ENCODE measurements at regions not wholly inside any gene's neighbourhood (a gene's known extent, or its start where the extent isn't known, plus 50 kb on each side); places are given as distances from the start of the nearest gene placed in this dataset.

DNA sequence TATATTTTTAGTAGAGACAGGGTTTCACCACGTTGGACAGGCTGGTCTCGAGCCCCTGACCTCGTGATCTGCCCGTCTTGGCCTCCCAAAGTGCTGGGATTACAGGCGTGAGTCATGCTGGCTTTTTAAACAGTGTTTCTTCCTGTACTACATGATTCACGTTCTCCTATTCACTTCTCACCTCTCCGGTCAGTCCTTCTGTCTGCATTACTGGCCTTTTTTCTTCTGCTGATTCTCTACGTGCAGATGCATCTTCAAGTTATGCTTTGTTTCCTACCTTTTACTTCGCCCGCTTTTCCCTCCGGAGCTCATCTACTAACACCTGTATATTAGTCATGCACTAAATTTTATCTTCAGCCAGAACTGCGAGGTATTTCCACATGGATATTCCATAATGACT, 296.2 kb upstream of the FLRT2 start:
- DNase-seq = no peak

- DNase-seq = no peak
These were observed 295.6 kb upstream of the FLRT2 start for GRCh38 chr14:85234156-85235025.

DNA sequence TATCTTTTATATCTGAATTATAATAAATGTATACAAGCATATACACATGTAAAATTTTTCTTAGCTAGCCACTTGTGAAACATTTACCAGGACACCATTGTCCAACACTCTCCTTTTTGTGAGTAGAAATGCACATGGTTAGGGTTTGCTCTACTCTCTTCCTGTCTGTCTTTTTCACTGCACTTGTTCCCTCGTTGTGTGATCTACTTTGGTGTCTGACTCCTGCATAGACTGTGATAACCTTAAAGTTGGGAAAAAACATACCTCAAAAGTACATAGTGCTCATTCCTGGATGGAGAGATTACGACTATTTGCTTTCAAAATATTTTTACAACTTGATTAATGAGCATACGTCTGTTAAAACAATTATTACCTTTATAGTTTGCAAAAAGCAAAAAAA, 294.1 kb upstream of the FLRT2 start:
- no peak for DNase-seq

- no peak for DNase-seq
These were observed 293.6 kb upstream of the FLRT2 start for GRCh38 chr14:85236296-85236695.

- DNase-seq = no peak
These were observed 290.2 kb upstream of the FLRT2 start for GRCh38 chr14:85239791-85240190.

GRCh38 chr14:85241022-85241855, 288.7 kb upstream of the FLRT2 start:
- DNase-seq = no peak

- no peak for DNase-seq
These were observed 287.3 kb upstream of the FLRT2 start for GRCh38 chr14:85242666-85243065.

- no peak for DNase-seq
These were observed 286.6 kb upstream of the FLRT2 start for GRCh38 chr14:85243321-85243720.

DNA sequence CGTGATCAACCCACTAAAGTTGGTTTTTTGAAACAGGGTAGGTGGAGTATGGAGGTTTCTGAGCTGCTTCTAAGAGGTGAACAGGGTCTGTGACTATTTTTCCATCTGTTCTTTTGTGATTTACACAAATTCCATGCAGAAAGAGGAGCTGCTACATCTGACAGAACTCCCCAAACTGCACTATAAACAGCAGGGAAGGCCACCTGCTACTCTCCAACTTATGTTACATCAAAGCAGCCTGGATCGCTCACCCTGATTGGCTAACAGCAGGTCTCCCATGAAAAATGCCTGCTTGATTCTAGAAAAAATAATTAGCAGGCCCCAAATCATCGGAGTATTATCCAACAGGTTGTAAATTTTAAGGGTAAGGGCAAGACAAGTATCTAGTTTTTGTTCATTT, 282.9 kb upstream of the FLRT2 start:
- no peak for DNase-seq

DNA sequence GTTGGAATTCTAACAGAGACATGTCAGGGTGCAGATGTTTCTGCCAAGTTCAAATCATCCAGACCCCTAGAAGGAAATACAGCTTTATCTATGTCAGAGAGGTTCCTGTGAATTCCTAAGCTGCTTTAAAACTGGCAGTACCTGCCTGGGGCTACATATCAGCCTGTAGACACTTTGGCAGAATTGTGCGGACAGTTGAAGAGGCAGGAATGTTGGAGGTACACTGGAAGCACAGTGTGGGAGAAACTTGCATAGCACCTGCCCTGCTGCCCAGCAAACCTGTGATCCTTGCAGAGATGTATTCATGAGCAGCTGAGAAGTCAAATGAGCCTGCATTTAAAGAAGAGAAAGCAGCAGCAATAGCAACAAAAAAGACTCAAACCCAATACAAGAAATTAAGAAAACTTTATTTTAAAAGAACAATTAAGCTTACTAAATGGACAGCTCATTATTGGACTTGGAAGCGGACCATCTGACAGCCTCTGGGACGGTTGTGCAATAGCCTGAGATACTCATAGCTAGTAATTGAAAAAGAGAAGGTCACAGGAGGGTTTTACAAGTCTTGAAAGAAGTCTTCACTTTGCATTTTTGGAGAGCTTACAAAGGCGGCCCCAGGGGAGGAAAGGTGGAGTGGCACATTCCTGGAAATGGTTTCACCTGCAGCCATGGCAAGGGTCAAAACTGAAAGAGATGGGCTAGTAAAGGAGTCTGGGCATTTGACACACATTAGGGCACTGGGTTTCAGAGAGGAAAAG, 280.9 kb upstream of the FLRT2 start:
- no peak for DNase-seq

- DNase-seq = no peak
These were observed 279.3 kb upstream of the FLRT2 start for GRCh38 chr14:85250414-85251189.

DNA sequence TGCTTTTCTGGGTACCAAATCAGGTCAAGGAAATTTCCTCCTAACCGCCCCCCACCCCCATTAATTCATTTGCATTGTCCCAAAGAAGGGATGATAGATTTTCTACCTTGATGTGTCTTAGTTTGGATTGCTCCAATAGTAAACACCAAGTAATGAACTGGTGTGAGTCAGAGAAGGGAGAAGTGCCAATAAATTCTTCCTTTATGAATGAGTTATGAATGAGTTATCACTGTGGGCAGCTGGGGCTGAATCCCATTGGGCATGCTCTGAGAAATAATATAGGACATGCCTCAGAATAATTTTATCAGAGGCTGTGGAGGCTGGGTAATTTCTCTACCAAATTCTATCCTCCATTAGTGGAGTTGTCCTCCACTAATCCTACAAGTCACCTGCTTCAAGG, 277.9 kb upstream of the FLRT2 start:
- no peak for DNase-seq

DNA sequence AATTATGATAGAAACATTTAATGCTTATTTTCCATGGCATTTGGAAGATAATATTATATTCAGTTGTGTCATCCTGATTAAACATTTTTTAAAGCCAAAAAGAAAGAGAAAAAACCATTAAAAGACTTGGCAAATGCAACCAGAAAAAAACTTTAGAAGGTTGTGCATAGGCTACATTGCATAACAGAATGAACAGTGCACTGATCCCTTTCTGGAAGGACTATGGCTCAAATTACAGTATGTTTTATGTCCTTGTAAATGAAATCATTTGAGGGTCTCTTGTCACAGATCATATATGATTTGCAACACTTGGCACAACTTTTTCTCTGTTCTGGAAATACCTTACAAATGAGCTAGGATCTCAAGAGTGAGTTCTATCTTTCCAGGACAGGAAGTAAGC, 275.2 kb upstream of the FLRT2 start:
- DNase-seq = no peak

GRCh38 chr14:85257287-85257686, 272.7 kb upstream of the FLRT2 start:
- no peak for DNase-seq

DNA sequence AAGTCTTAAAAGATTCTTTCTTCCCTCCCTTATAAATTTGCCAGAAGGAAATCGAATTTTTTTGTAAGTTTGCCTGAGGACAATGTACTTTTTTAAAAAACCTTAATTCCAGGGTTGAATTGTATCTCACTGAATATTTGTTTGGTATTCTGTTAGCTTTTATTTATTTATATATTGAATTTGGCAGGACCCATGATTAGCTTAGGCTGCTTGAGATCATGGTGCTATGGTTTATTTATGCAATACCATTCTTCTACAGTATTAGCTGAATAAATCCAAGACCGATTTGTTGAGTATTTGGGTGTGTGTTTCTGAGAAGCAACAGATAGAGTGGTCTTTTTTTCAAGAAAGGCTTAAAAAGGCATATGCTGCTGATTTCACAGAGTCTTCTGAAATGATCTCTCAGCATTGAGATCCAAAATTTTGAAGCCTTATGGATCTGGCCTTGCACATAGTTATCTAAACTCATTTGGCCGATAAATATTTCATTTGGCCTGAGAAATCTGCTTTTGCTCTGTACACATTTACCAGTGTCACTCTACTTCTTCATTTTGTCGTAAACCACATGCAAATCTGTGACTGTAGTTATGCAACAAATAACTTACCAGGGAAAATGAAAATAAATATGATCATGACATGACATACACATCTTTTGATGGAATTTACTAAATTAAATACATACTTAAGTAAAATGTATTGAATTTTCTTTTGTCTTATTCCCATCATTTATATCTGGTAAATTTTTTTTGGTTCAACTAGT, 265.8 kb upstream of the FLRT2 start:
- no peak for DNase-seq

DNA sequence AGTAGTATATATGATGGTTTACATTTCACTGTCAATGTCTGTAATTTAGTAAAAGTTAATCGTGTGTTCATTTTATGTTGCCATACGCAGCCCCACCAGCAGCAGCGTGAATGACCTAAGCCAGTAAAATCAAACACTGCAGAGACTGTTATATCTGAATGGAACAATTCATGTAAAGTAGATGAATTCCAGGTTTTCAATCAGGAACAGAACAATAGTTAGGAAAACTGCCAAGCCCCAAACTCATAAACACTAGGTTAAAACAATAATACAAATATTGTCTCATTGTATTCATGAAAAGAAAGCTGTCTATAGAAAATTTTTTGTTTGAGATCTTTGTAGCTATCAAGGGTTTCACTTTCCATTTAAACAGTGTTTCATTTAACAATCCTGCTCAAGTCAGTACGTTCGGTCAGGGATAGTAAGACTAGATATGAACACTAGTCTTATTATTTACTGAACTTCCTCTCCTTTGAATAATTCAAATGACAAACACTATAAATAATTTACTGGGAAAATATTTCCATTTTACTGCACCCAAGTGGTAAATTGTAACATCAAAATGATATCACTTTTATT, 256.8 kb upstream of the FLRT2 start:
- no peak for DNase-seq

DNA sequence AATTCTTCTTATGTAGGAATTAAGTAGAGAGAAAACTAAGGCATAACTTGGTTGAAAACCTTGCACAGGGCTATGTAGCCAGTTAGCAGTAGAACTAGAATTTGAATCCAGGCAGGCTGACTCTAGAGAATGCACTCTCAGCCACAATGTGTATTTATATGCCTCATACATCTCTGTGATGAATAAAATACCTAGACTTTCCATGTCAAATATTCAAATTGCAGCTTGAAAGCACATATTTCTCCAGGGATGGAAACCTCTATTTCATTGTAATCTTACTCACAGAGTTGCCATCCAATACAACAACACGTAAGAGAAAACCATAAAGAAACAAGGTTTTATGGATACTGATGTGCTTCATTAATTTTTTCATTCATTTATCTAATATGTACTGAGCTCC, 256.0 kb upstream of the FLRT2 start:
- DNase-seq = no peak

DNA sequence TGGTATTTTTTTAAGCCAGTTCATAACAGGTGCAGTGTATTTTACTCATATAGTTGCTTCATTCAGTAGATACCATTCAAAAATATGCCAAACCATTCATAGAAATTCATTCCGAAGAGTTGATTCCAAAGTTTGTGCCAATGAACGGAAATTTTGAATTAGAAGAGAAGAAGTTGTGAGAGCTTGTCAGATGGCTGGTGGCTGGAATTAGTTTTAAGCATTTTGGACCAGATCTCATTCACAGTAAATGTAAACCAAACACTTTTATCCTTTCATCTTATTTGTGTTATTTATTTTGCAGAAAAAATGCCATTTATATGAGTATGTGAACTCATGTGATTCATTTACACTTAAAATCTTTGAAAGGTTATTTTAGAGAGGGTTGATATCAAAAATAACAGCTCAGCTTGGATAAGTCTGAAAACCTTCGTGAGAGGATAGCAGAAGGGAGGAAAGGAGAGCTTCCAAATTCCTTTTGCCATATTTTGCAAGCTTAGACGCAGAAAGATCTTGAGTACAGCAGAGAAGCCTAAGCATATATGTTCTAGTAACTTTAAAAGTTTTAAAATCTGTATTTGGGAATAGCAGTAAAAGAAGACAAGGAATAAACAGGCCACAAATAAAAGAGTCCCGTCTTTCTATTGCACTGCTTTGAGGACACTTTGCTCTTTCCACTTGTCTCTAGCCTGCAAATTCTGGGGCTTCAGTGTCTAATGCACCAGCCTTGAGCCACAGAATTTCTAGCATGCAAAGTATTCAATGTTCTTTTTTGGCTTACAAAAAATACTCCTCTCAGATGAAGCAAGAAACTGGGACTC, 253.6 kb upstream of the FLRT2 start:
- no peak for DNase-seq

DNA sequence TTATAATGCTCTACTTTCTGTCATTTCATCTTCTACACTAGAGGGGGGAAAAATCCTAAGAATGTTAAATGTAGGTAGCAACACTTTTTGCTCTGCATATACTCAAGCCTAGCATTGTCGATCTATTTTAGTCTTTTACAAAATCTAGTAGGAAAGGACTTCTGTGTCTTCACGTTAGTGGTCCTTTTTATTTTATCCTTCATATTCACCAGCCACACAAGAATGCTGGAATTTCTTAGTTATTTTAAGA, 253.0 kb upstream of the FLRT2 start:
- DNase-seq = no peak

- DNase-seq = no peak
These were observed 250.5 kb upstream of the FLRT2 start for GRCh38 chr14:85279407-85279806.

GRCh38 chr14:85280074-85280473, 249.9 kb upstream of the FLRT2 start:
- DNase-seq = no peak
